ENCODE measurements at regions not wholly inside any gene's neighbourhood (a gene's known extent, or its start where the extent isn't known, plus 50 kb on each side); places are given as distances from the start of the nearest gene placed in this dataset.

- H3K4me2 ChIP-seq (ENCODE audit: low read depth, low read length, poor library complexity, severe bottlenecking) = no peak overlapping the region
- H4K20me1 ChIP-seq (ENCODE audit: low read depth, low read length) = no peaks in the 10 kb centered on the region
- H2AFZ ChIP-seq (ENCODE audit: low read depth, low read length, severe bottlenecking) = no peak overlapping the region
- H3K79me2 ChIP-seq (ENCODE audit: insufficient read depth, low read length) = no peaks in the 10 kb centered on the region
- no peaks in the 10 kb centered on the region for H3F3A ChIP-seq (ENCODE audit: insufficient read depth)
- H3K36me3 ChIP-seq (ENCODE audit: low read length) = no peaks in the 10 kb centered on the region
- no peaks in the 10 kb centered on the region for H3K9me3 ChIP-seq (ENCODE audit: insufficient read depth, low read length)
- no peak overlapping the region for H3K4me3 ChIP-seq (ENCODE audit: insufficient read depth, low read length, poor library complexity, severe bottlenecking)
- TF ChIP-seq CTCF (IDR thresholded peaks at IDR 0.05; ENCODE audit: insufficient read depth, low read length, poor library complexity, severe bottlenecking) = no peak
- TF ChIP-seq EZH2phosphoT487 (conservative IDR thresholded peaks at IDR 0.05; ENCODE audit: low read length) = no peak
- H3K27ac ChIP-seq (ENCODE audit: low read depth, low read length) = no peak overlapping the region
- no peaks in the 10 kb centered on the region for H3K9me2 ChIP-seq (replicated peaks; ENCODE audit: insufficient read depth, low read length)
- H3K27me3 ChIP-seq (ENCODE audit: low read length) = no peaks in the 10 kb centered on the region
- no peak overlapping the region for H3K9ac ChIP-seq (ENCODE audit: low read length)
Observed at GRCh38 chr2:44098050-44098449, 70.6 kb upstream of the PPM1B start.

GRCh38 chr2:44098891-44099290 is 69.8 kb upstream of the PPM1B start:
- Histone ChIP-seq H3K9me3 (ENCODE audit: insufficient read depth, low read length) (no peaks in the 10 kb centered on the region), H3K9me2 (replicated peaks; ENCODE audit: insufficient read depth, low read length) (no peaks in the 10 kb centered on the region), H3K27me3 (ENCODE audit: low read length) (no peaks in the 10 kb centered on the region), H3F3A (ENCODE audit: insufficient read depth) (no peaks in the 10 kb centered on the region), H3K4me3 (ENCODE audit: insufficient read depth, low read length, poor library complexity, severe bottlenecking) (no peak overlapping the region), H3K9ac (ENCODE audit: low read length) (no peak overlapping the region), H3K4me2 (ENCODE audit: low read depth, low read length, poor library complexity, severe bottlenecking) (no peak overlapping the region), H3K79me2 (ENCODE audit: insufficient read depth, low read length) (no peaks in the 10 kb centered on the region), H4K20me1 (ENCODE audit: low read depth, low read length) (no peaks in the 10 kb centered on the region), H3K36me3 (ENCODE audit: low read length) (no peaks in the 10 kb centered on the region), H2AFZ (ENCODE audit: low read depth, low read length, severe bottlenecking) (no peak overlapping the region), H3K27ac (ENCODE audit: low read depth, low read length) (no peak overlapping the region)
- TF ChIP-seq CTCF (IDR thresholded peaks at IDR 0.05; ENCODE audit: insufficient read depth, low read length, poor library complexity, severe bottlenecking) = no peak
- no peak for TF ChIP-seq EZH2phosphoT487 (conservative IDR thresholded peaks at IDR 0.05; ENCODE audit: low read length)

GRCh38 chr2:44100351-44100750 is 68.3 kb upstream of the PPM1B start:
- no peaks in the 10 kb centered on the region for H3K9me2 ChIP-seq (replicated peaks; ENCODE audit: insufficient read depth, low read length)
- no peak overlapping the region for H2AFZ ChIP-seq (ENCODE audit: low read depth, low read length, severe bottlenecking)
- H3K4me3 ChIP-seq (ENCODE audit: insufficient read depth, low read length, poor library complexity, severe bottlenecking) = no peak overlapping the region
- H3K4me2 ChIP-seq (ENCODE audit: low read depth, low read length, poor library complexity, severe bottlenecking) = no peak overlapping the region
- H3F3A ChIP-seq (ENCODE audit: insufficient read depth) = no peaks in the 10 kb centered on the region
- H3K9me3 ChIP-seq (ENCODE audit: insufficient read depth, low read length) = no peaks in the 10 kb centered on the region
- no peak for TF ChIP-seq EZH2phosphoT487 (conservative IDR thresholded peaks at IDR 0.05; ENCODE audit: low read length)
- no peak for TF ChIP-seq CTCF (IDR thresholded peaks at IDR 0.05; ENCODE audit: insufficient read depth, low read length, poor library complexity, severe bottlenecking)
- H3K36me3 ChIP-seq (ENCODE audit: low read length) = no peaks in the 10 kb centered on the region
- H3K27me3 ChIP-seq (ENCODE audit: low read length) = no peaks in the 10 kb centered on the region
- H4K20me1 ChIP-seq (ENCODE audit: low read depth, low read length) = no peaks in the 10 kb centered on the region
- H3K9ac ChIP-seq (ENCODE audit: low read length) = no peak overlapping the region
- H3K27ac ChIP-seq (ENCODE audit: low read depth, low read length) = no peak overlapping the region
- no peaks in the 10 kb centered on the region for H3K79me2 ChIP-seq (ENCODE audit: insufficient read depth, low read length)

- H2AFZ ChIP-seq (ENCODE audit: low read depth, low read length, severe bottlenecking) = no peak overlapping the region
- H3K79me2 ChIP-seq (ENCODE audit: insufficient read depth, low read length) = no peaks in the 10 kb centered on the region
- no peak for TF ChIP-seq EZH2phosphoT487 (conservative IDR thresholded peaks at IDR 0.05; ENCODE audit: low read length)
- no peak for TF ChIP-seq CTCF (IDR thresholded peaks at IDR 0.05; ENCODE audit: insufficient read depth, low read length, poor library complexity, severe bottlenecking)
- H3K9me3 ChIP-seq (ENCODE audit: insufficient read depth, low read length) = no peaks in the 10 kb centered on the region
- H3K9me2 ChIP-seq (replicated peaks; ENCODE audit: insufficient read depth, low read length) = no peaks in the 10 kb centered on the region
- no peak overlapping the region for H3K9ac ChIP-seq (ENCODE audit: low read length)
- H3K4me3 ChIP-seq (ENCODE audit: insufficient read depth, low read length, poor library complexity, severe bottlenecking) = no peak overlapping the region
- H3K4me2 ChIP-seq (ENCODE audit: low read depth, low read length, poor library complexity, severe bottlenecking) = no peak overlapping the region
- no peak overlapping the region for H3K27ac ChIP-seq (ENCODE audit: low read depth, low read length)
- H4K20me1 ChIP-seq (ENCODE audit: low read depth, low read length) = no peaks in the 10 kb centered on the region
- no peaks in the 10 kb centered on the region for H3K36me3 ChIP-seq (ENCODE audit: low read length)
- no peaks in the 10 kb centered on the region for H3K27me3 ChIP-seq (ENCODE audit: low read length)
- no peaks in the 10 kb centered on the region for H3F3A ChIP-seq (ENCODE audit: insufficient read depth)
Observed at GRCh38 chr2:44101246-44101645, 67.4 kb upstream of the PPM1B start.

Data from SU-DHL-6 (cell line).